ENCODE measurements at regions not wholly inside any gene's neighbourhood (a gene's known extent, or its start where the extent isn't known, plus 50 kb on each side); places are given as distances from the start of the nearest gene placed in this dataset.

GRCh38 chr3:118001380-118001779 lies 1033.3 kb downstream of the IGSF11 start:
- Histone ChIP-seq H3K9ac (ENCODE audit: low read length) (no peak overlapping the region), H3K9me3 (ENCODE audit: control insufficient read depth, low read depth, low read length) (no peaks in the 10 kb centered on the region), H3K4me3 (ENCODE audit: low read length) (no peak overlapping the region), H3K27ac (ENCODE audit: low read length) (no peak overlapping the region), H3K27me3 (ENCODE audit: control insufficient read depth, insufficient read depth, low read length) (peaks cover 12% of the 10 kb centered on the region), H3K36me3 (ENCODE audit: control insufficient read depth, low read depth, low read length) (no peaks in the 10 kb centered on the region), H3K4me1 (ENCODE audit: control insufficient read depth, low read depth, low read length) (peaks cover 2% of the 10 kb centered on the region)

- no peak overlapping the region for H3K4me3 ChIP-seq (ENCODE audit: low read length)
- no peaks in the 10 kb centered on the region for H3K27me3 ChIP-seq (ENCODE audit: control insufficient read depth, insufficient read depth, low read length)
- no peaks in the 10 kb centered on the region for H3K36me3 ChIP-seq (ENCODE audit: control insufficient read depth, low read depth, low read length)
Measured at GRCh38 chr3:118011910-118012309, 1022.7 kb downstream of the IGSF11 start.

GRCh38 chr3:118029049-118029448 lies 1005.6 kb downstream of the IGSF11 start:
- H3K9me3 ChIP-seq (ENCODE audit: control insufficient read depth, low read depth, low read length), result peaks cover 3% of the 10 kb centered on the region
- no peak overlapping the region for H3K27ac ChIP-seq (ENCODE audit: low read length)
- no peaks in the 10 kb centered on the region for H3K4me1 ChIP-seq (ENCODE audit: control insufficient read depth, low read depth, low read length)
- H3K27me3 ChIP-seq (ENCODE audit: control insufficient read depth, insufficient read depth, low read length), result no peaks in the 10 kb centered on the region
- H3K9ac ChIP-seq (ENCODE audit: low read length), result no peak overlapping the region
- no peak overlapping the region for H3K4me3 ChIP-seq (ENCODE audit: low read length)
- H3K36me3 ChIP-seq (ENCODE audit: control insufficient read depth, low read depth, low read length), result no peaks in the 10 kb centered on the region

More at GRCh38 chr3:118011910-118012309, 1022.7 kb downstream of the IGSF11 start:
- Histone ChIP-seq H3K4me1 (ENCODE audit: control insufficient read depth, low read depth, low read length) (no peaks in the 10 kb centered on the region), H3K9me3 (ENCODE audit: control insufficient read depth, low read depth, low read length) (no peaks in the 10 kb centered on the region), H3K9ac (ENCODE audit: low read length) (no peak overlapping the region), H3K27ac (ENCODE audit: low read length) (no peak overlapping the region)

GRCh38 chr3:118036215-118036614 lies 998.4 kb downstream of the IGSF11 start:
- no peaks in the 10 kb centered on the region for H3K36me3 ChIP-seq (ENCODE audit: control insufficient read depth, low read depth, low read length)
- H3K27ac ChIP-seq (ENCODE audit: low read length), result no peak overlapping the region
- no peaks in the 10 kb centered on the region for H3K27me3 ChIP-seq (ENCODE audit: control insufficient read depth, insufficient read depth, low read length)
- H3K9me3 ChIP-seq (ENCODE audit: control insufficient read depth, low read depth, low read length), result peaks cover 1% of the 10 kb centered on the region
- H3K4me3 ChIP-seq (ENCODE audit: low read length), result no peak overlapping the region
- H3K4me1 ChIP-seq (ENCODE audit: control insufficient read depth, low read depth, low read length), result no peaks in the 10 kb centered on the region
- H3K9ac ChIP-seq (ENCODE audit: low read length), result no peak overlapping the region

GRCh38 chr3:118055381-118055780 lies 979.3 kb downstream of the IGSF11 start:
- Histone ChIP-seq H3K4me1 (ENCODE audit: control insufficient read depth, low read depth, low read length) (no peaks in the 10 kb centered on the region), H3K36me3 (ENCODE audit: control insufficient read depth, low read depth, low read length) (no peaks in the 10 kb centered on the region), H3K27ac (ENCODE audit: low read length) (no peak overlapping the region), H3K4me3 (ENCODE audit: low read length) (no peak overlapping the region), H3K9me3 (ENCODE audit: control insufficient read depth, low read depth, low read length) (peaks cover 4% of the 10 kb centered on the region), H3K27me3 (ENCODE audit: control insufficient read depth, insufficient read depth, low read length) (no peaks in the 10 kb centered on the region), H3K9ac (ENCODE audit: low read length) (no peak overlapping the region)

- H3K4me1 ChIP-seq (ENCODE audit: control insufficient read depth, low read depth, low read length), result no peaks in the 10 kb centered on the region
- H3K27ac ChIP-seq (ENCODE audit: low read length), result no peak overlapping the region
- no peak overlapping the region for H3K4me3 ChIP-seq (ENCODE audit: low read length)
- H3K27me3 ChIP-seq (ENCODE audit: control insufficient read depth, insufficient read depth, low read length), result no peaks in the 10 kb centered on the region
- H3K36me3 ChIP-seq (ENCODE audit: control insufficient read depth, low read depth, low read length), result no peaks in the 10 kb centered on the region
- H3K9me3 ChIP-seq (ENCODE audit: control insufficient read depth, low read depth, low read length), result no peaks in the 10 kb centered on the region
- no peak overlapping the region for H3K9ac ChIP-seq (ENCODE audit: low read length)
Measured at GRCh38 chr3:118057086-118057485, 977.6 kb downstream of the IGSF11 start.

GRCh38 chr3:118059096-118059495 lies 975.5 kb downstream of the IGSF11 start:
- Histone ChIP-seq H3K9ac (ENCODE audit: low read length) (no peak overlapping the region), H3K4me3 (ENCODE audit: low read length) (no peak overlapping the region), H3K9me3 (ENCODE audit: control insufficient read depth, low read depth, low read length) (no peaks in the 10 kb centered on the region)

GRCh38 chr3:118067439-118067838 lies 967.2 kb downstream of the IGSF11 start:
- H3K4me1 ChIP-seq (ENCODE audit: control insufficient read depth, low read depth, low read length), result no peaks in the 10 kb centered on the region
- no peaks in the 10 kb centered on the region for H3K9me3 ChIP-seq (ENCODE audit: control insufficient read depth, low read depth, low read length)
- no peaks in the 10 kb centered on the region for H3K36me3 ChIP-seq (ENCODE audit: control insufficient read depth, low read depth, low read length)
- H3K27ac ChIP-seq (ENCODE audit: low read length), result no peak overlapping the region
- H3K27me3 ChIP-seq (ENCODE audit: control insufficient read depth, insufficient read depth, low read length), result no peaks in the 10 kb centered on the region
- H3K9ac ChIP-seq (ENCODE audit: low read length), result no peak overlapping the region
- H3K4me3 ChIP-seq (ENCODE audit: low read length), result no peak overlapping the region

More at GRCh38 chr3:118059096-118059495, 975.5 kb downstream of the IGSF11 start:
- Histone ChIP-seq H3K4me1 (ENCODE audit: control insufficient read depth, low read depth, low read length) (no peaks in the 10 kb centered on the region), H3K27me3 (ENCODE audit: control insufficient read depth, insufficient read depth, low read length) (no peaks in the 10 kb centered on the region), H3K36me3 (ENCODE audit: control insufficient read depth, low read depth, low read length) (no peaks in the 10 kb centered on the region), H3K27ac (ENCODE audit: low read length) (no peak overlapping the region)

- Histone ChIP-seq H3K4me3 (ENCODE audit: low read length) (no peak overlapping the region), H3K36me3 (ENCODE audit: control insufficient read depth, low read depth, low read length) (no peaks in the 10 kb centered on the region), H3K9me3 (ENCODE audit: control insufficient read depth, low read depth, low read length) (no peaks in the 10 kb centered on the region), H3K9ac (ENCODE audit: low read length) (no peak overlapping the region), H3K4me1 (ENCODE audit: control insufficient read depth, low read depth, low read length) (no peaks in the 10 kb centered on the region), H3K27me3 (ENCODE audit: control insufficient read depth, insufficient read depth, low read length) (no peaks in the 10 kb centered on the region), H3K27ac (ENCODE audit: low read length) (no peak overlapping the region)
Measured at GRCh38 chr3:118075873-118076272, 958.8 kb downstream of the IGSF11 start.

- no peak overlapping the region for H3K9ac ChIP-seq (ENCODE audit: low read length)
- no peak overlapping the region for H3K27ac ChIP-seq (ENCODE audit: low read length)
- no peaks in the 10 kb centered on the region for H3K4me1 ChIP-seq (ENCODE audit: control insufficient read depth, low read depth, low read length)
- no peaks in the 10 kb centered on the region for H3K36me3 ChIP-seq (ENCODE audit: control insufficient read depth, low read depth, low read length)
- no peaks in the 10 kb centered on the region for H3K9me3 ChIP-seq (ENCODE audit: control insufficient read depth, low read depth, low read length)
- H3K4me3 ChIP-seq (ENCODE audit: low read length), result no peak overlapping the region
- no peaks in the 10 kb centered on the region for H3K27me3 ChIP-seq (ENCODE audit: control insufficient read depth, insufficient read depth, low read length)
Measured at GRCh38 chr3:118077332-118077731, 957.3 kb downstream of the IGSF11 start.

GRCh38 chr3:118080889-118081288 lies 953.8 kb downstream of the IGSF11 start:
- Histone ChIP-seq H3K36me3 (ENCODE audit: control insufficient read depth, low read depth, low read length) (no peaks in the 10 kb centered on the region), H3K9me3 (ENCODE audit: control insufficient read depth, low read depth, low read length) (no peaks in the 10 kb centered on the region), H3K4me1 (ENCODE audit: control insufficient read depth, low read depth, low read length) (no peaks in the 10 kb centered on the region), H3K27me3 (ENCODE audit: control insufficient read depth, insufficient read depth, low read length) (no peaks in the 10 kb centered on the region), H3K9ac (ENCODE audit: low read length) (no peak overlapping the region), H3K4me3 (ENCODE audit: low read length) (no peak overlapping the region), H3K27ac (ENCODE audit: low read length) (no peak overlapping the region)

- Histone ChIP-seq H3K27me3 (ENCODE audit: control insufficient read depth, insufficient read depth, low read length) (no peaks in the 10 kb centered on the region), H3K9ac (ENCODE audit: low read length) (no peak overlapping the region), H3K27ac (ENCODE audit: low read length) (no peak overlapping the region), H3K4me1 (ENCODE audit: control insufficient read depth, low read depth, low read length) (no peaks in the 10 kb centered on the region), H3K9me3 (ENCODE audit: control insufficient read depth, low read depth, low read length) (peaks cover 15% of the 10 kb centered on the region), H3K36me3 (ENCODE audit: control insufficient read depth, low read depth, low read length) (no peaks in the 10 kb centered on the region), H3K4me3 (ENCODE audit: low read length) (no peak overlapping the region)
Measured at GRCh38 chr3:118088696-118089095, 946.0 kb downstream of the IGSF11 start.

All from iPS-18a (cell line).